ENCODE measurements at regions not wholly inside any gene's neighbourhood (a gene's known extent, or its start where the extent isn't known, plus 50 kb on each side); places are given as distances from the start of the nearest gene placed in this dataset.

GRCh38 chr14:25461780-25462179, 411.8 kb upstream of the STXBP6 start:
- no peak for FAIRE-seq

GRCh38 chr14:25444381-25444780, 394.4 kb upstream of the STXBP6 start:
- ChIA-PET CTCF (no interaction called here), POLR2A (no interaction called here)
- no peaks in the 10 kb centered on the region for H3K4me1 ChIP-seq
- TF ChIP-seq USF2 (IDR thresholded peaks at IDR 0.05) (no peak), MAFK (IDR thresholded peaks at IDR 0.05; ENCODE audit: partially characterized antibody) (no peak), MAZ (IDR thresholded peaks at IDR 0.05; ENCODE audit: borderline replicate concordance, low read depth, low read length) (no peak), HES2 (IDR thresholded peaks at IDR 0.05) (no peak), ZFP36 (IDR thresholded peaks at IDR 0.05; ENCODE audit: borderline replicate concordance, partially characterized antibody) (no peak), BCL3 (IDR thresholded peaks at IDR 0.05) (no peak), ESRRA (IDR thresholded peaks at IDR 0.05; ENCODE audit: borderline replicate concordance, low read length) (no peak), FOSL2 (IDR thresholded peaks at IDR 0.05) (no peak), FOSL2 (CRISPR knock-in tag; IDR thresholded peaks at IDR 0.05) (no peak), KDM1A (IDR thresholded peaks at IDR 0.05; ENCODE audit: low read depth) (no peak), JUNB (IDR thresholded peaks at IDR 0.05) (no peak), HEYL (CRISPR knock-in tag; IDR thresholded peaks at IDR 0.05) (no peak), POLR2AphosphoS2 (conservative IDR thresholded peaks at IDR 0.05; ENCODE audit: low read length) (no peak), HOXB13 (CRISPR knock-in tag; IDR thresholded peaks at IDR 0.05; ENCODE audit: low read depth) (no peak)

More at GRCh38 chr14:25461780-25462179, 411.8 kb upstream of the STXBP6 start:
- Histone ChIP-seq H3K4me3 (no peak overlapping the region), H3K27ac (no peak overlapping the region), H3K9me3 (no peaks in the 10 kb centered on the region), H3K4me1 (no peaks in the 10 kb centered on the region), H3K4me2 (no peak overlapping the region)
- no peak for DNase-seq (ENCODE audit: low read depth in 1 of 2, low spot score in 1 of 2)
- no peak for TF ChIP-seq ELK1 (IDR thresholded peaks at IDR 0.05; ENCODE audit: low read depth, low read length)
- no peak for TF ChIP-seq HOXA7 (CRISPR knock-in tag; IDR thresholded peaks at IDR 0.05)
- no peak for TF ChIP-seq ZNF302 (CRISPR knock-in tag; IDR thresholded peaks at IDR 0.05)
- no peak for TF ChIP-seq ZSCAN20 (CRISPR knock-in tag; IDR thresholded peaks at IDR 0.05)
- no peak for TF ChIP-seq CHD2 (IDR thresholded peaks at IDR 0.05; ENCODE audit: low read length, partially characterized antibody)
- TF ChIP-seq FOXS1 (CRISPR knock-in tag; IDR thresholded peaks at IDR 0.05): no peak
- no peak for TF ChIP-seq GATA3 (IDR thresholded peaks at IDR 0.05; ENCODE audit: borderline replicate concordance)
- TF ChIP-seq HMGXB4 (CRISPR knock-in tag; IDR thresholded peaks at IDR 0.05; ENCODE audit: borderline replicate concordance): no peak
- no peak for TF ChIP-seq BCL3 (IDR thresholded peaks at IDR 0.05)
- no peak for TF ChIP-seq CEBPB (IDR thresholded peaks at IDR 0.05)
- TF ChIP-seq MAX (IDR thresholded peaks at IDR 0.05): no peak
- no peak for TF ChIP-seq KDM1A (IDR thresholded peaks at IDR 0.05; ENCODE audit: low read depth)
- TF ChIP-seq MYC (IDR thresholded peaks at IDR 0.05; ENCODE audit: borderline replicate concordance, low read length): no peak
- TF ChIP-seq BHLHE40 (IDR thresholded peaks at IDR 0.05; ENCODE audit: low read depth, low read length): no peak
- TF ChIP-seq HEYL (CRISPR knock-in tag; IDR thresholded peaks at IDR 0.05): no peak
- TF ChIP-seq HDAC2 (IDR thresholded peaks at IDR 0.05): no peak
- TF ChIP-seq TFCP2L1 (CRISPR knock-in tag; IDR thresholded peaks at IDR 0.05): no peak
- CTCF ChIA-PET: no interaction called here
- no peak for ATAC-seq
- WGBS (ENCODE audit: missing lambda C conversion rate): 20% methylated on average over 5 of the region's 5 CpGs
- POLR2A ChIA-PET: no interaction called here

More at GRCh38 chr14:25444381-25444780, 394.4 kb upstream of the STXBP6 start:
- H3K9me3 ChIP-seq: no peaks in the 10 kb centered on the region
- no peak overlapping the region for H3K4me2 ChIP-seq
- no peak overlapping the region for H3K27ac ChIP-seq
- H3K4me3 ChIP-seq: no peak overlapping the region
- DNase-seq (ENCODE audit: low read depth in 1 of 2, low spot score in 1 of 2): no peak
- WGBS (ENCODE audit: missing lambda C conversion rate): 2% methylated on average over 2 of the region's 2 CpGs
- no peak for ATAC-seq
- no peak for FAIRE-seq
